Kidney (tissue), 13 donors: ENCODE measurements at regions not wholly inside any gene's neighbourhood (a gene's known extent, or its start where the extent isn't known, plus 50 kb on each side); places are given as distances from the start of the nearest gene placed in this dataset.

Source experiments
- DNase-seq, 5 donors: peaks; one replicate each; pipeline ENCODE4 v3.0.0-alpha.2; 2013 to 2020
- FAIRE-seq: peaks from 2 replicates; lab custom pipeline; 2012; peaks lifted over from hg19 to GRCh38; lab: Jason Lieb, UNC
- H3K27ac ChIP-seq, 2 donors: one replicate each; pipeline ENCODE4 v1.7.0; 2013; ENCODE audit warnings: low read depth in 2 of 2, low read length in 2 of 2, inconsistent platforms in 1 of 2
- H3K27me3 ChIP-seq: one replicate; pipeline ENCODE4 v1.7.1; 2013; ENCODE audit warnings: low read length, inconsistent platforms; ENCODE audit not compliant: control insufficient read depth, insufficient read depth
- H3K36me3 ChIP-seq, 3 donors: one replicate each; pipeline versions ENCODE4 v1.7.0 to v1.7.1; 2013; ENCODE audit warnings: low read length in 3 of 3, control low read depth in 1 of 3, inconsistent platforms in 1 of 3; ENCODE audit not compliant: insufficient read depth in 3 of 3, control insufficient read depth in 2 of 3
- H3K4me1 ChIP-seq, 3 donors: one replicate each; pipeline versions ENCODE4 v1.7.0 to v1.7.1; 2013; ENCODE audit warnings: low read length in 3 of 3, inconsistent platforms in 1 of 3, low read depth in 1 of 3; ENCODE audit not compliant: control insufficient read depth in 2 of 3, insufficient read depth in 2 of 3
- H3K4me3 ChIP-seq, 3 donors: one replicate each; pipeline versions ENCODE4 v1.7.0 to v1.8.1; 2013; ENCODE audit warnings: low read length in 3 of 3, control low read depth in 1 of 3, inconsistent platforms in 1 of 3
- H3K9ac ChIP-seq, 3 donors: one replicate each; pipeline versions ENCODE4 v1.7.0 to v1.7.1; 2013; ENCODE audit warnings: low read length in 3 of 3, control low read depth in 1 of 3, inconsistent platforms in 1 of 3
- H3K9me3 ChIP-seq, 3 donors: one replicate each; pipeline versions ENCODE4 v1.7.0 to v1.7.1; 2013; ENCODE audit warnings: low read length in 3 of 3, control low read depth in 1 of 3, inconsistent platforms in 1 of 3; ENCODE audit not compliant: control insufficient read depth in 2 of 3, insufficient read depth in 1 of 3
- intact Hi-C: fragments of 100-400 bp; cut with DNase I; formaldehyde crosslinking; loops from one replicate; pipeline ENCODE4 v1.11.1; 2022
- TF ChIP-seq, protein P1 (sequence below): IDR thresholded peaks from 3 replicates; pipeline ENCODE4 v1.5.1; 2012; ENCODE audit warnings: mild to moderate bottlenecking, moderate library complexity, borderline replicate concordance; ENCODE audit not compliant: insufficient read depth; ENCODE audit errors: extremely low read depth
- donor health status: control.
- donor health status: control.
- donor health status: control.
- donor health status: control.
- donor health status: control.
- donor health status: DM: yes; HTN: yes; CAD: no.
- donor health status: Normal renal cell carcinoma (clear cell type).

DNA sequence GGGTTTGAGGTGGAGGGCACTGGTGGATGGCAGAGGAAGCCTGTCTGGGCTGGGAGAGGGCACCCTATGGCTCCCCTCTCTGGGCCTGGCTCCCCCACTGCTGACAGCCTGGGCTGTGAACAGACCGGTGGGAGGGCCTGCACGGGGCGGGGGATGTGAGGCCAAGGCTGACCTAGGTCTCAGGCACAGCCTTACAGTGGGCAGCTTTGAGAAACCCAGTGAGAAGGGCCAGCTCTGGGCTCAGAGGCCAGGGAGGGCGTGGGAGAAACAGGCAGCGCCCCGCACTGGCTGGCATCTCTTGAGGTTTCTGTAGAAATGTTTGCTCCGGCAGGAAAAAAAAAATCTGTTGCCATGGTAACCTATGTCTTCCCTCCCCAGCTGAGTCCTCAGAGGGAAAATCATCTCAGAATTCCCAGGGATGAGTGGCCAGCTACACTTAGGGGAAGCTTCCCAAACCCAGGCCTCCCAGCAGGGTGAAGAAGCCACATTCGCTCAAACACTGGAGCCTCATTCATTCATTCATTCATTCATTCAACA lies 71.7 kb upstream of the TAF1B start:
- Histone ChIP-seq H3K9me3 (no peaks in the 10 kb centered on the region), H3K4me1 (peaks cover 0 to 8% (median 0%) of the 10 kb centered on the region in 3 donors), H3K4me3 (no peak overlapping the region), H3K27me3 (no peaks in the 10 kb centered on the region), H3K27ac (no peak overlapping the region), H3K9ac (no peak overlapping the region), H3K36me3 (no peaks in the 10 kb centered on the region)
- DNase-seq (peak in 3 of 5 donors; percentile 63 to 72 (median 71)), FAIRE-seq (no peak)
- TF ChIP-seq, protein P1, sequence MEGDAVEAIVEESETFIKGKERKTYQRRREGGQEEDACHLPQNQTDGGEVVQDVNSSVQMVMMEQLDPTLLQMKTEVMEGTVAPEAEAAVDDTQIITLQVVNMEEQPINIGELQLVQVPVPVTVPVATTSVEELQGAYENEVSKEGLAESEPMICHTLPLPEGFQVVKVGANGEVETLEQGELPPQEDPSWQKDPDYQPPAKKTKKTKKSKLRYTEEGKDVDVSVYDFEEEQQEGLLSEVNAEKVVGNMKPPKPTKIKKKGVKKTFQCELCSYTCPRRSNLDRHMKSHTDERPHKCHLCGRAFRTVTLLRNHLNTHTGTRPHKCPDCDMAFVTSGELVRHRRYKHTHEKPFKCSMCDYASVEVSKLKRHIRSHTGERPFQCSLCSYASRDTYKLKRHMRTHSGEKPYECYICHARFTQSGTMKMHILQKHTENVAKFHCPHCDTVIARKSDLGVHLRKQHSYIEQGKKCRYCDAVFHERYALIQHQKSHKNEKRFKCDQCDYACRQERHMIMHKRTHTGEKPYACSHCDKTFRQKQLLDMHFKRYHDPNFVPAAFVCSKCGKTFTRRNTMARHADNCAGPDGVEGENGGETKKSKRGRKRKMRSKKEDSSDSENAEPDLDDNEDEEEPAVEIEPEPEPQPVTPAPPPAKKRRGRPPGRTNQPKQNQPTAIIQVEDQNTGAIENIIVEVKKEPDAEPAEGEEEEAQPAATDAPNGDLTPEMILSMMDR = no peak
- intact Hi-C loops = no loop called here

DNA sequence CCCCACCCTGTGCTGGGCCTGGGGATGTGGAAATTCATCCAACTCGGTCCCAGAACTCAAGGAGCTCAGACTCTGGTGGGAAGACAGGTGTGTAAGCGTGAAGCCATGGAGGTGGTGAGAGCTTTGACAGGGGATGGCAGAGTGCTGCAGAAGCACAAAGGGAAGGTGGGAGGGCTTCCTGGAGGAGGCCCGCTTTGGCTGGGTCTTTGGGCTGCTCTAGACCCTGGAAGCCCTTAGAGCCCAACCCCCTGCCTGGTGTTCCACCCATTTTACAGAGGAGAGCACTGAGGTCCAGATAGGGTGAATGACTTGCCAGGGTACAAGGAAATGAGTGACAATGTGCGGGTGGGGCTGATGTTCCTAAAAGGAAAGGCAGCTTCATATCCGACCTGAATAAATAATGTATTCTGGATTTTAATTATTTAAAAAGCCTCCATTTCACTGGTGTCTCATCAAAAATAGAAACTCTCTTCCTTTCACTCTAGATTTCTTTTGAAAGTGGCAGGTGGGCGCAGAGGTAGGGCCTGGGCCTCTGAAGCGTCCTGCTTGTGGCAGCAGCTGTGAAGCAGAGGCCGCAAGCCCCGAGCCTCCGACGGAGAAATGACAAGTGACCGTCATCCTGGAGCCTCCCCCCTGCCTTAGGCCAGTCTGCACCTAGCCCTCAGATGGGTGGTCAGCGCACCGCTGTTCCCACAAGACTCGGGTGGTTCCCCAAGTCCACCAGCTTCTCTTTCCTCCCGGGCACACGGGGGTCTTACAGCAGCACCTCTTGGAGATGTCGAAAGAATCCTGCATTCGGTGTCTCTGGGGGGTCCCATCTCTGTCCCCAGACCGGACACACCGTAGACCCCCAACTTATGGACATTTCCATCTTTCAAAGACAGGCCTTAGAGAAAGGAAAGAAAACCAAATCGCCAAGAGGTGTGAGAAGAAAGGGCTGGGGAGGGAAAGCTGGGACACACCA lies 71.0 kb upstream of the TAF1B start:
- TF ChIP-seq, protein P1 = no peak
- Histone ChIP-seq H3K27me3 (no peaks in the 10 kb centered on the region), H3K36me3 (no peaks in the 10 kb centered on the region), H3K4me1 (peaks cover 0 to 8% (median 0%) of the 10 kb centered on the region in 3 donors), H3K27ac (no peak overlapping the region), H3K9me3 (no peaks in the 10 kb centered on the region), H3K4me3 (no peak overlapping the region), H3K9ac (no peak overlapping the region)
- DNase-seq (peak in 1 of 5 donors; percentile 38), FAIRE-seq (no peak)
- intact Hi-C loops = no loop called here

DNA sequence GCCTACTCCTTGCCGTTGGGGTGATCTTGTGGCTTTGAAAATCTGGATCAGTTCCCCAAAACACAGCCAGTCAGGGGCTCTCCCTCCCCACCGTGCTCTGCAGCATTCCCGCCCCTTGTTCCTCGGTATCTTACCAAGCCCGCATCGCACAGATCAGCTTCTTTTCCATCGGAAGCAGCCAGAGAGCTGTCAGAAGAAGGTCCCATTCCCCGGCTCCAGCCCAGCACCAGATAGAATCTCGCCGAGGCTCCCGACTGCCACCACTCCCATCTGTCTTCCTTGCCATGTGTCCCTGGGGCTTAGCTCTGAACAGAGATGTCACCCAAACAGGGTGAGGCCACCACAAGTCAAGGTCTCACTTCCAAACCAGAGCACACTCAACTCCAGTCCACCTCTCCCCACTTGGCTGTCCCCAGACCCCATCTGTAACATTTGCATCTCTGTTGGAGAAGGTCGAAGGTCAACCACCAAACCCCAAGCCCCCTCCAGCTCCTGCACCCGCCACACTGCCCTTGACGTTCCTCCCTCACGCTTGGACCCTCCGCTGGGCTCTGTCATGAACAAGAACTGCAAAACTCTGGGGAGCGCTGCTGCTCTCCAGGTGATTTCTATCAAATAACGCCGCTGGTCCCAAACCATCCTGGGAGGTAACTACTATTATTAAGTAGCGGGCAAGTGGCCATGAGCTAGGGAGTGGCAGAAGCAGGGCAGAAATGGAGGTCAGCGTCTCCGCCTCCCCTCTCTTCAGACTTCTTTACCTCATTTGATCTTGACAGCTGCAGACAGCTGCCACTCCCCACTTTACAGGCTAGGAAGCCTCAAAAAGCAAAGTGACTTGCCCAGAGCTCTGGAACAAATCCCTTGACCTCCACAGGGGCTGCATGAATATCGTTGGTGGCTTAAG lies 70.0 kb upstream of the TAF1B start:
- intact Hi-C loops = no loop called here
- Histone ChIP-seq H3K9me3 (no peaks in the 10 kb centered on the region), H3K9ac (no peak overlapping the region), H3K27me3 (no peaks in the 10 kb centered on the region), H3K36me3 (no peaks in the 10 kb centered on the region), H3K4me1 (peaks cover 0 to 8% (median 0%) of the 10 kb centered on the region in 3 donors), H3K4me3 (no peak overlapping the region), H3K27ac (no peak overlapping the region)
- FAIRE-seq (no peak), DNase-seq (peak in 1 of 5 donors; percentile 37)
- TF ChIP-seq, protein P1 = no peak
